Germinal center (tissue), 1 donor: ENCODE measurements at regions not wholly inside any gene's neighbourhood (a gene's known extent, or its start where the extent isn't known, plus 50 kb on each side); places are given as distances from the start of the nearest gene placed in this dataset.
"Not testable (repeated sequence)": the region's sequence is repeated elsewhere in the genome, so short reads cannot be mapped to it uniquely, and the experiment has no call there.

Experiments
- DNase-seq: peaks from one replicate; pipeline ENCODE4 v3.0.0; 2012; ENCODE audit warnings: mixed read lengths, low spot score

DNA sequence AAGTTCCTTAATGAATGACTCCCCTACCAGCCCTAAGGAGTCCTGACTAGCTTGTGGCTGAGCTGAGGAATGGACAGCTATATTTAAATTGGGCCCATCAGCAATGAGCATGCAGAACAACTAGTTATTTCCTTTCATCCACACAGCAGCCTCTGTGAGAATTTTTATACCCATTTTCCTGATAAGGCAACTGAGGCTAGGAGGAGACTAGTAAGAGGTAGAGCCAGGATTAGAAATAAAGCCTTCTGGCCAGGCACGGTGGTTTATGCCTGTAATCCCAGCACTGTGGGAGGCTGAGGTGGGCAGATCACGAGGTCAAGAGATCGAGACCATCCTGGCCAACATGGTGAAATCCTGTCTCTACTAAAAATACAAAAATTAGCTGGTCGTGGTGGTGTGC, 55.9 kb upstream of the CYRIA start:
- DNase-seq = not testable (repeated sequence)

DNA sequence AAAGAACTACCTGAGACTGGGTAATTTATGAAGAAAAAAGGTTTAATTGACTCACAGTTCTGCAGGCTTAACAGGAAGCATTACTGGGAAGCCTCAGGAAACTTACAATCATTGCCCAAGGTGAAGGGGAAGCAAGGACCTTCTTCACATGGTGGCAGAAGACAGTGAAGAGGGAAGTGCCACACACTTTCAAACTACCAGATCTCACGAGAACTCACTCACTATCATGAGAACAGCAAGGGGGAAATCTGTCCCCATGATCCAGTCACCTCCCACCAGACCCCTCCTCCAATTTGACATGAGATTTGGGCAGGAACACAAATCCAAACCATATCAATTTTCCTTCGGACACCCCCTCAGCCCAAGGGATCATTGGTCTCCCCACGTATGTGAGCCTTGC, 55.1 kb upstream of the CYRIA start:
- DNase-seq = not testable (repeated sequence)

DNA sequence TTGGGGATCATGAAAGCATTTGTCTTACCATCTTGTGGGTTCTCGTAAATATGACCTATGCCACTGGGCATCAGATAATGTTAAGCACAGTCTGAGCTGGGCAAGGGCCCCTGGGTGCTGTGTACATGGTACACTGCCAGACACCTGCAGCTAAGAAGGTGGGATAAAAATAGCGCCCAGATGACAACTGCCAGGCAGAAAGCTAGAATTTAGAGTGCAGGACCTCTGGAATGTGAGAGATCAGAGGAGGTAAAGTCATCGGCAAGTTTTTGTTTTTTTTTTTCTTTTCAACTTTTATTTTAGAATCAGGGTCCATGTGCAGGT, 53.8 kb upstream of the CYRIA start:
- DNase-seq = no peak

DNA sequence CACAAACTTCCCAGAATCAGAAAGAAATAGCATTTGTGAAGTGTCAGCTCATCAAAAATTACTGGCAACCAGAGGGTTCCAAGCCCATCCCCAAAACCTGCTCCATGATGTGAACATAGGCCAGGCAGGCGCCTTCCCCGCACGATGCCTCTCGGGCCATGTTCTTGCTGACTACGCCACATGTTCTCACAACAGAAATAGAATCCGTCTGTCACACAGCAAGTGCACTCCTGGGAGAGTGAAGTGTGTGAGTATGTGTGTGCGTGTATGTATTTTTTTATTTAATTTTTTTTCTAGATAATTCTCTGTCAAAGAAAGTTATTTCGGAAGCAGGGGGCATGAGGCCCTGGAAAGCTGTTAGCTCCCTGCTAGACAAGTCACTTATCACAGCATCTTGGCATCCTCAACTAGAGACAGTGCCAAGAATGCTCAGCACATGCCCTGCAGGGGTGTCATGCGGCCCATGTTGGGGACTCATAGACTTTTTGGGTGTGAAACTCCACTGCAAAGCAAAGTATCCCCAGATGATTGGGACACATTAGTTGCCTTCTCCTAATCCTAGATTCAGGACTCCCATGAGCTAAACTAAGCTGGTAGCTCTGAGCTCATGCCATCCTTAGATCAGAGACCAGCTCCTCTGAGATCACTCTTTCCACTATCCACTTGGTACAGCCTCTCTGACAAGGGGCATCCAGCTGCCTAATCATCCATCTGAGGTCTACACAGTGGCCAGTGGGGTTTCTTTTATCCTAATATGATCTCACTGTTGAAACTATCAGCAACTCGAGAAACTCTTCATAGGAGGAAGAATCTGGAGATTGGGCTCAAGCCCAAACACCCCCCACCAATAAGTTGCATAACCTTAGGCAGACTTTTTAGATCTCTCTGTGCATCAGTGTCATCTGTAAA, 53.2 kb upstream of the CYRIA start:
- no peak for DNase-seq

DNA sequence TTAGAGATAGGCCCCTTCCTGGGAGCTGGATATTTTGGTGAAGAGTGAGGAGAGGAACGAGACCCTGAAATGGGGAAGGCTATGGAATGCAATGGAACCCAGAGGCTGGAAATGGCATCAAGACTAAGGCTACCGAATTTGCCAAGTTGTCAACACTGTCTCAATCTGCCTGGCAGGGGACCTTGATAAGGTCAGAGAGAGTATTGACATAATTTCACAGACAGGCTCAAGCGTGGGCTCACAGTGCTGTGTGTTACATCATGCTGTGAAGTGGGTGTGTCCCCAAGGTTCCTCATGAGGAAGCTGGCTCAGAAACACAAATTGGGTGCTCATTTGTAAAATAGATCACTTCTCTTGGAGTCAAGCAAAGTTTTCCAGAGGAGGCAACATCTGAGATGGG, 51.8 kb upstream of the CYRIA start:
- DNase-seq = no peak

DNA sequence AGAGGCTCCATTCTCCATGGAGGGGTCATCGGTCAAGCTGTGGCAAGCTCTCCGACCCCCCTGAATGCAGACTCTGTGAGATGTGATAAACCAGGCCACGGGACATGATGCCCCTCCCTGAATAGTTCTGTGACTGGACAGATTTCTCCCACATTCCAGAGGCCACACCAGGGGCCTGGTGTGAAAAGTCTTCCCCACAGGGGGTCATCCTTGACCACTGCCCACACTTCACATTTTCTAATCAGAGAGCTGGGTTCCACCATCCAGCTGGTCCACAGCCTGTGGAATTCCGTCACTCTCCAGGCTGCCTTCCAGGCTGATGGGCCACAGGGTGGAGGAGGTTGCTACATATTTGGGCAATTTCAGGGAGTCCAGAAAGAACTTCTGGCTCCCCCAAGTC, 51.3 kb upstream of the CYRIA start:
- DNase-seq = no peak

DNA sequence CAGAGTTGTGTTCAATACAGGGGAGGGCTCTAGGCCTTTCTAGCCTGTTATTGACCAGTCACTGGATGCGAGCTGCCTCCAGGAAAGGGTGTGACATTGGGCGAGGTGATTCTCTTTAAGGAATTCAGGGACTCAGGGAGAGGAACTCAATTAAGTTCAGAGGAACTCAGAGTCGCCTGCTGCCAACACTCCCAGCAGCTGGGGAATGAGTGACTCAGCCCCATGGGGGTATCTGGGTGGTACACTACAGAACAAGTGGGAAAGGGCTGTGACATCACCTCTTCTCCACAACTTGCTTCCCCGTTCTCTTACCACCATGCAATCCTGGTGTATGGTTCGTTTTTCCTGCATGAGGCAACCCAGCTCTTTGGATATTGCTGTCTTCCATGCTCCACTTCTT, 50.4 kb upstream of the CYRIA start:
- DNase-seq = no peak
